22Rv1 (cell line): ENCODE measurements at regions not wholly inside any gene's neighbourhood (a gene's known extent, or its start where the extent isn't known, plus 50 kb on each side); places are given as distances from the start of the nearest gene placed in this dataset.
A peak's percentile ranks its signal among the peaks of the same experiment; 100 is the strongest.

Experiments used
- H3K27ac ChIP-seq: fragments of 450-650 bp; 2 replicates; pipeline ENCODE4 v1.5.1; 2017
- CTCF ChIP-seq: fragments of 450-650 bp; IDR thresholded peaks from 2 replicates; pipeline ENCODE4 v1.5.1; 2017; ENCODE audit warnings: mild to moderate bottlenecking
- ZFX ChIP-seq: fragments of 450-650 bp; IDR thresholded peaks from 2 replicates; pipeline ENCODE4 v1.6.1; 2017; ENCODE audit warnings: antibody characterized with exemption, borderline replicate concordance

- no peak overlapping the region for H3K27ac ChIP-seq
- no peak for TF ChIP-seq CTCF
- no peak for TF ChIP-seq ZFX
Observed at GRCh38 chr7:96416116-96416515, 94.2 kb upstream of the SLC25A13 start.

GRCh38 chr7:96415293-96415940 lies 93.5 kb upstream of the SLC25A13 start:
- peak; percentile 79 for TF ChIP-seq CTCF
- no peak for TF ChIP-seq ZFX
- no peak overlapping the region for H3K27ac ChIP-seq

- H3K27ac ChIP-seq: no peak overlapping the region
- TF ChIP-seq ZFX (no peak), CTCF (peak; percentile 99)
Observed at GRCh38 chr7:96414931-96415292, 93.0 kb upstream of the SLC25A13 start.

- TF ChIP-seq ZFX (no peak), CTCF (no peak)
- H3K27ac ChIP-seq: no peak overlapping the region
Observed at GRCh38 chr7:96410126-96410839, 88.4 kb upstream of the SLC25A13 start.

GRCh38 chr7:96408881-96409280 lies 87.0 kb upstream of the SLC25A13 start:
- no peak overlapping the region for H3K27ac ChIP-seq
- TF ChIP-seq ZFX (no peak), CTCF (no peak)

GRCh38 chr7:96407427-96407826 lies 85.5 kb upstream of the SLC25A13 start:
- H3K27ac ChIP-seq: no peak overlapping the region
- TF ChIP-seq ZFX: no peak
- TF ChIP-seq CTCF: no peak

- H3K27ac ChIP-seq: no peak overlapping the region
- TF ChIP-seq ZFX (no peak), CTCF (no peak)
Observed at GRCh38 chr7:96402913-96403312, 81.0 kb upstream of the SLC25A13 start.
